ENCODE measurements at regions not wholly inside any gene's neighbourhood (a gene's known extent, or its start where the extent isn't known, plus 50 kb on each side); places are given as distances from the start of the nearest gene placed in this dataset.

- TF ChIP-seq, protein P1, sequence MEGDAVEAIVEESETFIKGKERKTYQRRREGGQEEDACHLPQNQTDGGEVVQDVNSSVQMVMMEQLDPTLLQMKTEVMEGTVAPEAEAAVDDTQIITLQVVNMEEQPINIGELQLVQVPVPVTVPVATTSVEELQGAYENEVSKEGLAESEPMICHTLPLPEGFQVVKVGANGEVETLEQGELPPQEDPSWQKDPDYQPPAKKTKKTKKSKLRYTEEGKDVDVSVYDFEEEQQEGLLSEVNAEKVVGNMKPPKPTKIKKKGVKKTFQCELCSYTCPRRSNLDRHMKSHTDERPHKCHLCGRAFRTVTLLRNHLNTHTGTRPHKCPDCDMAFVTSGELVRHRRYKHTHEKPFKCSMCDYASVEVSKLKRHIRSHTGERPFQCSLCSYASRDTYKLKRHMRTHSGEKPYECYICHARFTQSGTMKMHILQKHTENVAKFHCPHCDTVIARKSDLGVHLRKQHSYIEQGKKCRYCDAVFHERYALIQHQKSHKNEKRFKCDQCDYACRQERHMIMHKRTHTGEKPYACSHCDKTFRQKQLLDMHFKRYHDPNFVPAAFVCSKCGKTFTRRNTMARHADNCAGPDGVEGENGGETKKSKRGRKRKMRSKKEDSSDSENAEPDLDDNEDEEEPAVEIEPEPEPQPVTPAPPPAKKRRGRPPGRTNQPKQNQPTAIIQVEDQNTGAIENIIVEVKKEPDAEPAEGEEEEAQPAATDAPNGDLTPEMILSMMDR (IDR thresholded peaks at IDR 0.05) = no peak
- TF ChIP-seq POLR2A (IDR thresholded peaks at IDR 0.05) = no peak
Measured at GRCh38 chr11:45409587-45409986, 123.4 kb upstream of the SYT13 start.

Data from body of pancreas (tissue), 4 donors.